HG03196 (cell line): ENCODE measurements at regions not wholly inside any gene's neighbourhood (a gene's known extent, or its start where the extent isn't known, plus 50 kb on each side); places are given as distances from the start of the nearest gene placed in this dataset.

ENCODE experiments used
- ATAC-seq: cut with Tn5 transposase; IDR thresholded peaks from one replicate; pipeline ENCODE4 v1.9.1; 2021; ENCODE audit not compliant: unreplicated experiment

- no peak for ATAC-seq
These were observed 53.4 kb downstream of the FOXB1 start for GRCh38 chr15:60057554-60057953.

- ATAC-seq: no peak
These were observed 55.1 kb downstream of the FOXB1 start for GRCh38 chr15:60059186-60059585.

GRCh38 chr15:60061758-60062157, 57.6 kb downstream of the FOXB1 start:
- ATAC-seq: no peak

- no peak for ATAC-seq
These were observed 58.7 kb downstream of the FOXB1 start for GRCh38 chr15:60062826-60063225.

- ATAC-seq: no peak
These were observed 61.8 kb downstream of the FOXB1 start for GRCh38 chr15:60065951-60066350.

GRCh38 chr15:60070838-60071493, 66.9 kb downstream of the FOXB1 start:
- no peak for ATAC-seq

- no peak for ATAC-seq
These were observed 68.8 kb downstream of the FOXB1 start for GRCh38 chr15:60072826-60073465.

- ATAC-seq: no peak
These were observed 69.3 kb downstream of the FOXB1 start for GRCh38 chr15:60073466-60073840.

GRCh38 chr15:60074181-60074885, 70.2 kb downstream of the FOXB1 start:
- no peak for ATAC-seq

DNA sequence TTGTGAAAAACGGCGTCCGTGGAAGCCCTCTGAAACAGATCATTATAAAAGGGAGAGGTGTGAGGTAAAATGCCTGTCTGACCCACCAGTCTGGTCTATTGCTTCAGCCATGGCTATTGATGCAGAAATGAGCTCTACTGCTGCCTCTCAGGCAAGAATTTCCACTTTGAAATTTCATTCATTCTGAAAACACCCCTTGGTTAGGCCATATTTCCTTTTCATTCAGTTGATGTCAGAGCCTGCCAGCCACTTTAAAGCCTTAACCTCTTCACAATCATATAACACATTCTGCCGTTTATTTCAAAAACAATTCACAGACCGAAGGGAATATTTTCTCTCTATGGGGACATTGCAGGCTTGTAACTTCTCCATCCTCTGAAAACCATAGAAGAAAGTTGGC, 71.9 kb downstream of the FOXB1 start:
- ATAC-seq: no peak

- no peak for ATAC-seq
These were observed 72.6 kb downstream of the FOXB1 start for GRCh38 chr15:60076582-60077276.

GRCh38 chr15:60077581-60078359, 73.7 kb downstream of the FOXB1 start:
- no peak for ATAC-seq

GRCh38 chr15:60079210-60079609, 75.1 kb downstream of the FOXB1 start:
- ATAC-seq: no peak

GRCh38 chr15:60081976-60082375, 77.9 kb downstream of the FOXB1 start:
- no peak for ATAC-seq

DNA sequence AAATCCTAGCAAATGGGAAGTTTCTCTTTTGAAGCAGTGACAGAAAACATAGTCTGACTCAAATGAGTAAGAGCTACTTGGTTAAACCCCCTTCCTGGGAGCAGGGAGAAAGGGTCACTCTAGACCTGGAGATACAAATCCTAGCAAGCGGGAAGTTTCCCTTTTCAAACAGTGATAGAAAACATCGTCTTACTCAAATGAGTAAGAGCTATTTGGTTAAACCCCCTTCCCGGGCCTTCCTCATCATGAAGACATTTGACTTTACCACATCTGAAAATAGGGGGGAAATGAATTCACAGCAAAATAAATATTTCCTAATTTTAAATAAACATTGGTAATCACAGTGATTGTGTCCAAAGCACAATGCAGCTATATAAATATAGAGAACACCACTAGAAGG, 79.2 kb downstream of the FOXB1 start:
- no peak for ATAC-seq

DNA sequence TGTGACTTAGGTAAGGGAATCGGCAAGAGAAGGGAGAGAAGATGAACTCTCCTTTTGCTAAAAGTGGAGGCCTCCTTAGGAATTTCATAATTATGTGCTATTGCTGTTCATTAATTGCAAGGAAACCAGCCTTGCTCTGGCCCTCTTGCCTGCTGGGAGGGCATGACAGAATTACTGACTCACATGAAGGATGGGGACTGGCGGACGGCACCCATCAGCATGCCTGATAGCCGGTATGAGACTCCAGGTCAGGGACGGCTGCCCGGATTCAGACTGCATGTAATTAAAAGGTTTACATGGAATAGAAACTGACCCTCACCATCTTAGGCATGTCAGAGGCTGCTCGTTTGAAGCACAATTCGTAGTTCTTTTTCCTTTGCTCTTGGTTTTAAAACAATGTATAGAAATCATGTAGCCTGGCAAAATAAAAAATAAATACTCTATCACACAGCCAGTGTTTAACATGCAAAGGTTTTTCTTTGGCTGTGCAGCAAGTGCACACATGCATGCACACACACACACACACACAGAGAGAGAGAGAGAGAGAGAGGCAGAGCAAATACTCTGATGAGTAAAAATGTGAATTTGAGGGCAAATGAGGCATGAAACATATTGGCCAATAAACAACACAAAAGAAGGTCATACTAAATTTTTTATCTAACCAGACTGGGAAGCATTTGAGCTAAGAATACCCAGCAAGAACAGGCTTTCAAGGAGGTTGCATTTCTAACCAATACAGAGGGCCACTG, 82.7 kb downstream of the FOXB1 start:
- no peak for ATAC-seq

GRCh38 chr15:60087561-60087960, 83.5 kb downstream of the FOXB1 start:
- ATAC-seq: no peak

DNA sequence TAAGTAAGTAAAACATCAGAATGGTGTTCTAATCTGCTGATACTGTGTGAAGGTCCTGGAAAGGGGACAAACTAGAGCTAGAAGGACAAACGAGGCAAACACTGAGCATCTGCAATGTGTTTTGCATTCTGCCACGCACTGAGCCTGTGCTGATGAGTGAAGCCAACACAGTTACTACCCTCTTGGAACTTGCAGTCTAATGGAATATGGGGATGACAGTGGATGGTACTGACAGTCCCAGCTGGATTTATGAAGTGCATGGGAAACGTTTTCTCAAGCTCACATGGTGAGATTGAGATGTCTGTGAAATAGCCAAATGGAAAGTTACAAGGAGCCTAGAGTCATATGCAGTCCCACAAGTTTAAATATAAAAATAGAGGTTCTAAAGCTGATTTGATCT, 86.6 kb downstream of the FOXB1 start:
- ATAC-seq: no peak

DNA sequence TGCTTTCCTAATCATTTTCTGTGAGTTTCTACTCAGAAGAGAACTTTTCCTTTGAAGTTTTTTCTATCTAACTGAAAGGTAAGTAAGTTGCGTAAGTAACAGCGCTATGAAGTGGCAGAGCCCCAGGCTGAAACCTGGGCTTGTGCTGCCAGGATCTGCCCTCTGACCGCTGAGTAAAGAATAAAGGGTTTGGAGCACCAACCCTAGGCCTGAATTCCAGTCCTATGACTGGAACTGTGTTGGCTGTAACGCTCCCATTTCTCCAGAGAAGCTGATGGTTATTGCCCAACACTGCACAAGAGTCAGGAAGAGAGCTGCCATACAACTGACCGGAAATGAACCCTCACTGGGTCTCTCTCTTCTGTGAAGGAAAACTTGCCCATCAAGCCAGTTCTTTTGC, 87.0 kb downstream of the FOXB1 start:
- no peak for ATAC-seq

DNA sequence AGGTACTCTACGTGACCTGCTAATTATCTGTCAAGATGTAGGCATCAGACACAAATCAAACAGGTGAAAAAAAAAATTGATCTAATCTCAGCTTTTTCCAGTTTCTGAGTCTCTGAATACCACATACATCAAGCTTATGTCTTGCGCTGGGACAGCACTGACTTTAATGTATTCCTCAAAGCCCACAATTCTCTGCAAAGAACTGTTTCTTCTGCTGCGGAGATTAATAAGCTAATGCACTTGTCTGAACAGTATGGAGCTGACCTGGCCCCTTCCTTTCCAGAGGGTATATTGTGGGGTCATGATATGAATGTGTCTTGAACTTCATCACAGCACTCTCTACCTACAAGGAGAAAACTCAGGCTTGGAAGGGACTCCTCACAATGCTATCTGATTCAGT, 87.8 kb downstream of the FOXB1 start:
- no peak for ATAC-seq
